Adrenal gland (tissue), 5 donors: ENCODE measurements at regions not wholly inside any gene's neighbourhood (a gene's known extent, or its start where the extent isn't known, plus 50 kb on each side); places are given as distances from the start of the nearest gene placed in this dataset.

Experiments
- POLR2A ChIP-seq, 2 donors: fragments of 450-650 bp; IDR thresholded peaks; one replicate each; pipeline ENCODE4 v1.6.1; 2017; ENCODE audit warnings: antibody characterized with exemption in 2 of 2, mild to moderate bottlenecking in 2 of 2, moderate library complexity in 1 of 2
- TF ChIP-seq, protein P1 (sequence below), 6 experiments: fragments of 450-650 bp in 4 of 6; fragments of 200-600 bp in 2 of 6; sonication (generic) in 1 of 6; IDR thresholded peaks; 1 replicate in 5 of 6; 2 replicates in 1 of 6; pipeline versions ENCODE4 v1.5.1 to v1.8.0; 2016 to 2021; ENCODE audit warnings: antibody characterized with exemption in 6 of 6, mild to moderate bottlenecking in 2 of 6, moderate library complexity in 1 of 6
- donor health status: DM: no; HTN: no; CAD: no.

DNA sequence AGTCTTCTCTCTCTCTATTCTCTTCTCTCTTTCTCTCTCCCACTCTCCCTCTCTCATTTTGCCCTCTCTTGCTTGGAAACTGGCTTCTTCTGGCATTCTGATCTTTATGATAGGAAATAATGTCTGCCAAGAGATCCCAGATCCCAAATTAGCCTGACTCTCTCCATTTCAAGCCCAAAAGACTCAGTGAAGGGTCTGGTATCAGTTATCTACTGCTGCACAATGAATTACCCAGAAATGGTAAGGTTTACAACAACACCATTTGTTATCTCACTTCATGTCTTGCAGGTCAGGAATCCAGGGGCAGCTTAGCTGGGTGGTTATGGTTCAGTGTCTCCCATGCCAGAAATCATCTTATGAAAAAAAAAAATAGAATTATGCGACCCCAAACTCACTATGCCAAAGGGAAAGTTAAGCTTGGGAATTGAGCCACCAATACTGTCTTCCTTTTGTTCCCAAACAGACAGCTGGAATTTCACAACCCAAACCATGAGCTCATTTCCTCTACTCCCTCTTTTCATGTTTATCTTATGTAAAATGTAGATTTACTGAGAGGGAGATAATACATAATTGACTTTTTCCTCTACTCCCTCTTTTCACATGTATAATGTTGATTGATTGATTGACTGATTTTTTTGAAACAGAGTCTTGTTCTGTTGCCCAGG lies 67.8 kb upstream of the FICD start:
- TF ChIP-seq POLR2A (IDR thresholded peaks at IDR 0.05): no peak
- TF ChIP-seq, protein P1, sequence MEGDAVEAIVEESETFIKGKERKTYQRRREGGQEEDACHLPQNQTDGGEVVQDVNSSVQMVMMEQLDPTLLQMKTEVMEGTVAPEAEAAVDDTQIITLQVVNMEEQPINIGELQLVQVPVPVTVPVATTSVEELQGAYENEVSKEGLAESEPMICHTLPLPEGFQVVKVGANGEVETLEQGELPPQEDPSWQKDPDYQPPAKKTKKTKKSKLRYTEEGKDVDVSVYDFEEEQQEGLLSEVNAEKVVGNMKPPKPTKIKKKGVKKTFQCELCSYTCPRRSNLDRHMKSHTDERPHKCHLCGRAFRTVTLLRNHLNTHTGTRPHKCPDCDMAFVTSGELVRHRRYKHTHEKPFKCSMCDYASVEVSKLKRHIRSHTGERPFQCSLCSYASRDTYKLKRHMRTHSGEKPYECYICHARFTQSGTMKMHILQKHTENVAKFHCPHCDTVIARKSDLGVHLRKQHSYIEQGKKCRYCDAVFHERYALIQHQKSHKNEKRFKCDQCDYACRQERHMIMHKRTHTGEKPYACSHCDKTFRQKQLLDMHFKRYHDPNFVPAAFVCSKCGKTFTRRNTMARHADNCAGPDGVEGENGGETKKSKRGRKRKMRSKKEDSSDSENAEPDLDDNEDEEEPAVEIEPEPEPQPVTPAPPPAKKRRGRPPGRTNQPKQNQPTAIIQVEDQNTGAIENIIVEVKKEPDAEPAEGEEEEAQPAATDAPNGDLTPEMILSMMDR (IDR thresholded peaks at IDR 0.05): no peak
